Natural killer cell (primary cell): ENCODE measurements at regions not wholly inside any gene's neighbourhood (a gene's known extent, or its start where the extent isn't known, plus 50 kb on each side); places are given as distances from the start of the nearest gene placed in this dataset.

ENCODE experiments used
- ATAC-seq, 3 donors: fragments of 150-1000 bp in 2 of 3; fragments of 200-7000 bp in 1 of 3; cut with Tn5 transposase; 1 replicate in 1 of 3; 2 replicates in 2 of 3; pipeline ENCODE4 v1.10.0; 2021; ENCODE audit warnings: mild to moderate bottlenecking in 2 of 3, moderate library complexity in 2 of 3
- DNase-seq, 2 donors: peaks; one replicate each; pipeline versions ENCODE4 v3.0.0 to v3.0.0-alpha.2; 2013 to 2021; ENCODE audit warnings: mixed read lengths in 1 of 2
- H3K27ac ChIP-seq: one replicate; pipeline ENCODE4 v1.5.1; 2013; ENCODE audit warnings: mild to moderate bottlenecking, low read length
- H3K27me3 ChIP-seq: one replicate; pipeline ENCODE4 v1.6.1; 2013; ENCODE audit warnings: low read length; ENCODE audit not compliant: control insufficient read depth, insufficient read depth
- H3K36me3 ChIP-seq: one replicate; pipeline ENCODE4 v1.6.1; 2013; ENCODE audit warnings: low read length; ENCODE audit not compliant: control insufficient read depth, insufficient read depth
- H3K4me1 ChIP-seq: one replicate; pipeline ENCODE4 v1.6.1; 2013; ENCODE audit warnings: low read length; ENCODE audit not compliant: control insufficient read depth, insufficient read depth
- H3K4me3 ChIP-seq: one replicate; pipeline ENCODE4 v1.5.1; 2013; ENCODE audit warnings: low read length
- H3K9me3 ChIP-seq: one replicate; pipeline ENCODE4 v1.6.1; 2013; ENCODE audit warnings: low read length; ENCODE audit not compliant: control insufficient read depth, insufficient read depth
- H3K27ac Mint-ChIP-seq, 2 donors: one replicate each; pipeline ENCODE4 v1.8.0; 2022; ENCODE audit warnings: mild to moderate bottlenecking in 2 of 2, mixed read lengths in 2 of 2, moderate library complexity in 1 of 2
- H3K27me3 Mint-ChIP-seq, 2 donors: one replicate each; pipeline ENCODE4 v1.8.0; 2022; ENCODE audit warnings: low read depth in 2 of 2, mixed read lengths in 2 of 2
- H3K36me3 Mint-ChIP-seq: one replicate; pipeline ENCODE4 v1.8.0; 2022; ENCODE audit warnings: mixed read lengths
- H3K4me1 Mint-ChIP-seq, 2 donors: one replicate each; pipeline ENCODE4 v1.8.0; 2022; ENCODE audit warnings: mixed read lengths in 2 of 2
- H3K4me3 Mint-ChIP-seq: one replicate; pipeline ENCODE4 v1.8.0; 2022; ENCODE audit warnings: mild to moderate bottlenecking, moderate library complexity, mixed read lengths
- H3K9me3 Mint-ChIP-seq, 2 donors: one replicate each; pipeline ENCODE4 v1.8.0; 2022; ENCODE audit warnings: mixed read lengths in 2 of 2
- WGBS: methylation state at CpG from one replicate; pipeline ENCODE4 v1.1.7; 2013; ENCODE audit warnings: missing lambda C conversion rate; ENCODE audit not compliant: insufficient coverage; 5-methylcytosine and 5-hydroxymethylcytosine counted together
- intact Hi-C: fragments of 100-400 bp; cut with micrococcal nuclease; formaldehyde crosslinking; loops from one replicate; pipeline ENCODE4 v1.14.2; 2022
- TF ChIP-seq, protein P1 (sequence below): fragments of 200-600 bp; IDR thresholded peaks from one replicate; pipeline ENCODE4 v1.8.0; 2022; ENCODE audit warnings: antibody characterized with exemption

DNA sequence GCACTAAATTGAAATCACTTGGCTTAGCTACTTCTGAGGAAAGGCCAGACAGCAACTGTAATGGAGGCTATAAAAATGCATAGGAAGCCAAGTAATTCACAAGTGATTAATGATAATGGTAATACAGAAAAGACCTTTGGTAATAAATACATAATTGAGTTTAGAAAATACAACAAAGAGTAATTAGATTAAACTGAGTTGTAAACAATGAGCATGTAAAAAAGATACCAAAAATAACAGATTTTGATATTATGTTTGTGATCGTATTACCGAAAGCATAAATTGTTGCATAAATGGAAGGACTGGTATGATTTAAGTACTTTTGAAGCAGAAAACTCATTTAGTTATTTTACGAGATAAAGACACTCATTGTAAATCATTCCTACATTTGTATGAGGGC, 556.7 kb upstream of the TMPRSS15 start:
- Histone ChIP-seq H3K9me3 (no peaks in the 10 kb centered on the region), H3K36me3 (no peaks in the 10 kb centered on the region), H3K27me3 (no peaks in the 10 kb centered on the region), H3K27ac (no peak overlapping the region), H3K4me3 (no peak overlapping the region), H3K4me1 (no peaks in the 10 kb centered on the region)
- TF ChIP-seq, protein P1, sequence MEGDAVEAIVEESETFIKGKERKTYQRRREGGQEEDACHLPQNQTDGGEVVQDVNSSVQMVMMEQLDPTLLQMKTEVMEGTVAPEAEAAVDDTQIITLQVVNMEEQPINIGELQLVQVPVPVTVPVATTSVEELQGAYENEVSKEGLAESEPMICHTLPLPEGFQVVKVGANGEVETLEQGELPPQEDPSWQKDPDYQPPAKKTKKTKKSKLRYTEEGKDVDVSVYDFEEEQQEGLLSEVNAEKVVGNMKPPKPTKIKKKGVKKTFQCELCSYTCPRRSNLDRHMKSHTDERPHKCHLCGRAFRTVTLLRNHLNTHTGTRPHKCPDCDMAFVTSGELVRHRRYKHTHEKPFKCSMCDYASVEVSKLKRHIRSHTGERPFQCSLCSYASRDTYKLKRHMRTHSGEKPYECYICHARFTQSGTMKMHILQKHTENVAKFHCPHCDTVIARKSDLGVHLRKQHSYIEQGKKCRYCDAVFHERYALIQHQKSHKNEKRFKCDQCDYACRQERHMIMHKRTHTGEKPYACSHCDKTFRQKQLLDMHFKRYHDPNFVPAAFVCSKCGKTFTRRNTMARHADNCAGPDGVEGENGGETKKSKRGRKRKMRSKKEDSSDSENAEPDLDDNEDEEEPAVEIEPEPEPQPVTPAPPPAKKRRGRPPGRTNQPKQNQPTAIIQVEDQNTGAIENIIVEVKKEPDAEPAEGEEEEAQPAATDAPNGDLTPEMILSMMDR: no peak
- 95% methylated on average over 2 of the region's 3 CpGs for WGBS
- Mint-ChIP-seq H3K27me3 (no peaks in the 10 kb centered on the region), H3K36me3 (no peaks in the 10 kb centered on the region), H3K27ac (no peak overlapping the region), H3K9me3 (peaks cover 0 to 12% of the 10 kb centered on the region in 2 donors), H3K4me1 (no peaks in the 10 kb centered on the region), H3K4me3 (no peak overlapping the region)
- DNase-seq (no peak), ATAC-seq (no peak)
- intact Hi-C loops: no loop called here

DNA sequence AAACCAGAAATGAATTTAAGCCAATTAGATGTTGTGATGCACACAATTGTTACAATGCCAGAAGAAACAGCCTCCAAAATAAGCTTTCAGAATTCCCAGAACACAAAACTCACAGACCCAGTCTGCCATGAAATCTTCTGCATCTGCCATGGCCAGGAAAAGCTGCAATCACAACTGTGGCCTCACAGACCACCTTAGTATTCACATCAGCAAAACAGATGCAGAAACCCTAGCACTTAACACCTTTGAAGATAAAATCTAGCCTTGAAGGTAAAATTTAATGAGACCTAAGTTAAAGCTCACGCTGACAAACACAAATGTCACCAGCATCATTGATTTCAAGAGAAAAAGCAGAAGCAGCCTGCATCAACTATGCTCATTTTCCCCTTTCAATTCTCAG, 566.8 kb upstream of the TMPRSS15 start:
- no peak for ATAC-seq
- H3K9me3 Mint-ChIP-seq: peaks cover 10 to 24% of the 10 kb centered on the region in 2 donors
- TF ChIP-seq, protein P1: no peak
- Histone ChIP-seq H3K9me3 (peaks cover 2% of the 10 kb centered on the region), H3K4me3 (no peak overlapping the region), H3K27me3 (no peaks in the 10 kb centered on the region), H3K27ac (no peak overlapping the region), H3K36me3 (no peaks in the 10 kb centered on the region), H3K4me1 (no peaks in the 10 kb centered on the region)
- H3K27ac Mint-ChIP-seq: no peak overlapping the region
- intact Hi-C loops: no loop called here
- WGBS: 60% methylated on average over 1 of the region's 1 CpG
- H3K4me3 Mint-ChIP-seq: no peak overlapping the region
- no peak for DNase-seq
- H3K36me3 Mint-ChIP-seq: peaks cover 11% of the 10 kb centered on the region
- H3K27me3 Mint-ChIP-seq: no peaks in the 10 kb centered on the region
- no peaks in the 10 kb centered on the region for H3K4me1 Mint-ChIP-seq

DNA sequence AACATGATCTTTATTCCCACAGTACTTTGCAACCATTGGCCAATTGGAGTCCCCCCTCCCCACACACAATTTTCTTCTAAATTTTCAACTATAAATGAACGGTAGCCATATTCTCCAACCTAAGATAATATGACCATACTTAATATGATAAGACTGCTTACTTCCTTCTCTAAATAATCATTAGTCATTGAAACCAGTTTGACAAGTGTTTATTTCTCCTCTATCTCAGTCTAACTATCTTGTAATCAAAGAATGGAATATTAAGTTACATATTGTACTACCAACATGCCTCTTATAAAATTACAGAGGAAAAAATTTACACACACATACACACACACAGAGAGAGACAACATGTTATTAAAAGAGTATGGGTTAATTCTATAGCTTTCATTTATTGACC, 567.4 kb upstream of the TMPRSS15 start:
- no peaks in the 10 kb centered on the region for H3K27me3 Mint-ChIP-seq
- H3K9me3 ChIP-seq: peaks cover 2% of the 10 kb centered on the region
- ATAC-seq: no peak
- H3K36me3 ChIP-seq: no peaks in the 10 kb centered on the region
- H3K27ac Mint-ChIP-seq: no peak overlapping the region
- H3K4me3 Mint-ChIP-seq: no peak overlapping the region
- H3K27me3 ChIP-seq: no peaks in the 10 kb centered on the region
- no peaks in the 10 kb centered on the region for H3K4me1 ChIP-seq
- H3K27ac ChIP-seq: no peak overlapping the region
- intact Hi-C loops: no loop called here
- no peak for DNase-seq
- 100% methylated on average over 1 of the region's 1 CpG for WGBS
- no peak overlapping the region for H3K4me3 ChIP-seq
- peaks cover 13 to 29% of the 10 kb centered on the region in 2 donors for H3K9me3 Mint-ChIP-seq
- H3K36me3 Mint-ChIP-seq: peaks cover 11% of the 10 kb centered on the region
- no peaks in the 10 kb centered on the region for H3K4me1 Mint-ChIP-seq
- TF ChIP-seq, protein P1: no peak

DNA sequence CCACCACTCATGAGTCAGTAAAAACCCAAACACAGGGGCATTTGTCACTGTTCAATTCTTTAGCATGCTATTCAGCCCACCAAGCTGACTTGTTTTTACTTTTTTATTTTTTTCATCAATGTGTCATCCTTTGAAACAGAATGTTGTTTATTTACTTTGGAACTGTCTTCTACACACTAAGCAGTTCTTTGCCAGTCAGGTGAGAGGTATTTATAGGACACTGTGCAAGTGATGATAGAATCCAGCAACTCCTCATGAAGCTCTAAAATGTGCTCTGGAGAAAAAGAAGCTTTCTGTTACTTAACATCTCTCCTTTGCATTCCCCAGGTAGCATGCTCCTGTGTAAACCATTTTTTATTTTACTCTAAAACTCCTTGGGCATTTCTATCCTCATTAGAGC, 582.0 kb upstream of the TMPRSS15 start:
- intact Hi-C loops: no loop called here
- TF ChIP-seq, protein P1: no peak
- H3K36me3 Mint-ChIP-seq: peaks cover 8% of the 10 kb centered on the region
- no peak for DNase-seq
- ATAC-seq: no peak
- no peak overlapping the region for H3K4me3 Mint-ChIP-seq
- H3K9me3 Mint-ChIP-seq: peaks cover 12 to 17% of the 10 kb centered on the region in 2 donors
- H3K9me3 ChIP-seq: peaks cover 9% of the 10 kb centered on the region
- no peaks in the 10 kb centered on the region for H3K27me3 ChIP-seq
- H3K4me1 Mint-ChIP-seq: no peaks in the 10 kb centered on the region
- H3K36me3 ChIP-seq: no peaks in the 10 kb centered on the region
- H3K4me1 ChIP-seq: no peaks in the 10 kb centered on the region
- H3K27ac Mint-ChIP-seq: no peak overlapping the region
- H3K27me3 Mint-ChIP-seq: no peaks in the 10 kb centered on the region
- H3K27ac ChIP-seq: no peak overlapping the region
- H3K4me3 ChIP-seq: no peak overlapping the region
